ENCODE measurements at regions not wholly inside any gene's neighbourhood (a gene's known extent, or its start where the extent isn't known, plus 50 kb on each side); places are given as distances from the start of the nearest gene placed in this dataset.
"Not testable (repeated sequence)": the region's sequence is repeated elsewhere in the genome, so short reads cannot be mapped to it uniquely, and the experiment has no call there.

- H2AFZ ChIP-seq (ENCODE audit: low read depth, low read length, severe bottlenecking), result not testable (repeated sequence)
These were observed 121.3 kb upstream of the PRSS12 start for GRCh38 chr4:118474001-118474626.

GRCh38 chr4:118474771-118475170, 122.0 kb upstream of the PRSS12 start:
- H3K4me2 ChIP-seq (ENCODE audit: low read depth, low read length, poor library complexity, severe bottlenecking); H4K20me1 ChIP-seq (ENCODE audit: low read depth, low read length); H2AFZ ChIP-seq (ENCODE audit: low read depth, low read length, severe bottlenecking); H3F3A ChIP-seq (ENCODE audit: insufficient read depth); H3K4me3 ChIP-seq (ENCODE audit: insufficient read depth, low read length, poor library complexity, severe bottlenecking); H3K36me3 ChIP-seq (ENCODE audit: low read length); H3K9me3 ChIP-seq (ENCODE audit: insufficient read depth, low read length); H3K27me3 ChIP-seq (ENCODE audit: low read length); H3K79me2 ChIP-seq (ENCODE audit: insufficient read depth, low read length); H3K9ac ChIP-seq (ENCODE audit: low read length); H3K9me2 ChIP-seq (replicated peaks; ENCODE audit: insufficient read depth, low read length); H3K27ac ChIP-seq (ENCODE audit: low read depth, low read length): not testable (repeated sequence)

More at GRCh38 chr4:118474001-118474626, 121.3 kb upstream of the PRSS12 start:
- H3K79me2 ChIP-seq (ENCODE audit: insufficient read depth, low read length); H3K27ac ChIP-seq (ENCODE audit: low read depth, low read length); H3K9ac ChIP-seq (ENCODE audit: low read length); H3F3A ChIP-seq (ENCODE audit: insufficient read depth); H3K4me3 ChIP-seq (ENCODE audit: insufficient read depth, low read length, poor library complexity, severe bottlenecking); H3K36me3 ChIP-seq (ENCODE audit: low read length); H4K20me1 ChIP-seq (ENCODE audit: low read depth, low read length); H3K27me3 ChIP-seq (ENCODE audit: low read length); H3K9me3 ChIP-seq (ENCODE audit: insufficient read depth, low read length); H3K4me2 ChIP-seq (ENCODE audit: low read depth, low read length, poor library complexity, severe bottlenecking); H3K9me2 ChIP-seq (replicated peaks; ENCODE audit: insufficient read depth, low read length): not testable (repeated sequence)

- H3K4me2 ChIP-seq (ENCODE audit: low read depth, low read length, poor library complexity, severe bottlenecking); H3K9me2 ChIP-seq (replicated peaks; ENCODE audit: insufficient read depth, low read length); H3K27me3 ChIP-seq (ENCODE audit: low read length); H3K27ac ChIP-seq (ENCODE audit: low read depth, low read length); H2AFZ ChIP-seq (ENCODE audit: low read depth, low read length, severe bottlenecking); H3K36me3 ChIP-seq (ENCODE audit: low read length); H3K9me3 ChIP-seq (ENCODE audit: insufficient read depth, low read length); H4K20me1 ChIP-seq (ENCODE audit: low read depth, low read length); H3F3A ChIP-seq (ENCODE audit: insufficient read depth); H3K9ac ChIP-seq (ENCODE audit: low read length); H3K79me2 ChIP-seq (ENCODE audit: insufficient read depth, low read length); H3K4me3 ChIP-seq (ENCODE audit: insufficient read depth, low read length, poor library complexity, severe bottlenecking): not testable (repeated sequence)
These were observed 123.1 kb upstream of the PRSS12 start for GRCh38 chr4:118475901-118476300.

GRCh38 chr4:118477826-118478225, 125.0 kb upstream of the PRSS12 start:
- H3K9ac ChIP-seq (ENCODE audit: low read length); H3K4me2 ChIP-seq (ENCODE audit: low read depth, low read length, poor library complexity, severe bottlenecking); H3K27ac ChIP-seq (ENCODE audit: low read depth, low read length); H3K9me2 ChIP-seq (replicated peaks; ENCODE audit: insufficient read depth, low read length); H3K27me3 ChIP-seq (ENCODE audit: low read length); H3K79me2 ChIP-seq (ENCODE audit: insufficient read depth, low read length); H3K36me3 ChIP-seq (ENCODE audit: low read length); H3K4me3 ChIP-seq (ENCODE audit: insufficient read depth, low read length, poor library complexity, severe bottlenecking); H4K20me1 ChIP-seq (ENCODE audit: low read depth, low read length); H3K9me3 ChIP-seq (ENCODE audit: insufficient read depth, low read length); H2AFZ ChIP-seq (ENCODE audit: low read depth, low read length, severe bottlenecking); H3F3A ChIP-seq (ENCODE audit: insufficient read depth): not testable (repeated sequence)

- H3K36me3 ChIP-seq (ENCODE audit: low read length); H2AFZ ChIP-seq (ENCODE audit: low read depth, low read length, severe bottlenecking); H3F3A ChIP-seq (ENCODE audit: insufficient read depth); H3K9me2 ChIP-seq (replicated peaks; ENCODE audit: insufficient read depth, low read length); H3K79me2 ChIP-seq (ENCODE audit: insufficient read depth, low read length); H3K9ac ChIP-seq (ENCODE audit: low read length); H3K27ac ChIP-seq (ENCODE audit: low read depth, low read length); H3K27me3 ChIP-seq (ENCODE audit: low read length); H4K20me1 ChIP-seq (ENCODE audit: low read depth, low read length); H3K4me2 ChIP-seq (ENCODE audit: low read depth, low read length, poor library complexity, severe bottlenecking); H3K4me3 ChIP-seq (ENCODE audit: insufficient read depth, low read length, poor library complexity, severe bottlenecking); H3K9me3 ChIP-seq (ENCODE audit: insufficient read depth, low read length): not testable (repeated sequence)
These were observed 133.1 kb upstream of the PRSS12 start for GRCh38 chr4:118485801-118486314.

- not testable (repeated sequence) for H3K9me3 ChIP-seq (ENCODE audit: insufficient read depth, low read length); H3K4me2 ChIP-seq (ENCODE audit: low read depth, low read length, poor library complexity, severe bottlenecking); H3K79me2 ChIP-seq (ENCODE audit: insufficient read depth, low read length); H3K27ac ChIP-seq (ENCODE audit: low read depth, low read length); H3K4me3 ChIP-seq (ENCODE audit: insufficient read depth, low read length, poor library complexity, severe bottlenecking); H3K9me2 ChIP-seq (replicated peaks; ENCODE audit: insufficient read depth, low read length); H4K20me1 ChIP-seq (ENCODE audit: low read depth, low read length); H3K36me3 ChIP-seq (ENCODE audit: low read length); H3K9ac ChIP-seq (ENCODE audit: low read length); H3K27me3 ChIP-seq (ENCODE audit: low read length); H2AFZ ChIP-seq (ENCODE audit: low read depth, low read length, severe bottlenecking); H3F3A ChIP-seq (ENCODE audit: insufficient read depth)
These were observed 140.2 kb upstream of the PRSS12 start for GRCh38 chr4:118492963-118493362.

- H3K9me2 ChIP-seq (replicated peaks; ENCODE audit: insufficient read depth, low read length); H3K36me3 ChIP-seq (ENCODE audit: low read length); H3K27ac ChIP-seq (ENCODE audit: low read depth, low read length); H3K9ac ChIP-seq (ENCODE audit: low read length); H3F3A ChIP-seq (ENCODE audit: insufficient read depth); H3K27me3 ChIP-seq (ENCODE audit: low read length); H3K4me3 ChIP-seq (ENCODE audit: insufficient read depth, low read length, poor library complexity, severe bottlenecking); H4K20me1 ChIP-seq (ENCODE audit: low read depth, low read length); H2AFZ ChIP-seq (ENCODE audit: low read depth, low read length, severe bottlenecking); H3K9me3 ChIP-seq (ENCODE audit: insufficient read depth, low read length); H3K79me2 ChIP-seq (ENCODE audit: insufficient read depth, low read length); H3K4me2 ChIP-seq (ENCODE audit: low read depth, low read length, poor library complexity, severe bottlenecking): not testable (repeated sequence)
These were observed 141.6 kb upstream of the PRSS12 start for GRCh38 chr4:118494437-118494836.

GRCh38 chr4:118502967-118503366, 150.2 kb upstream of the PRSS12 start:
- H3K4me2 ChIP-seq (ENCODE audit: low read depth, low read length, poor library complexity, severe bottlenecking); H3K27me3 ChIP-seq (ENCODE audit: low read length); H3K4me3 ChIP-seq (ENCODE audit: insufficient read depth, low read length, poor library complexity, severe bottlenecking); H3F3A ChIP-seq (ENCODE audit: insufficient read depth); H3K36me3 ChIP-seq (ENCODE audit: low read length); H2AFZ ChIP-seq (ENCODE audit: low read depth, low read length, severe bottlenecking); H3K9ac ChIP-seq (ENCODE audit: low read length); H3K79me2 ChIP-seq (ENCODE audit: insufficient read depth, low read length); H3K9me3 ChIP-seq (ENCODE audit: insufficient read depth, low read length); H3K9me2 ChIP-seq (replicated peaks; ENCODE audit: insufficient read depth, low read length); H4K20me1 ChIP-seq (ENCODE audit: low read depth, low read length); H3K27ac ChIP-seq (ENCODE audit: low read depth, low read length): not testable (repeated sequence)
